Dermis microvascular lymphatic vessel endothelial cell (primary cell): ENCODE measurements at regions not wholly inside any gene's neighbourhood (a gene's known extent, or its start where the extent isn't known, plus 50 kb on each side); places are given as distances from the start of the nearest gene placed in this dataset.
"Not testable (repeated sequence)": the region's sequence is repeated elsewhere in the genome, so short reads cannot be mapped to it uniquely, and the experiment has no call there.

Experiments used
- DNase-seq, 2 donors: peaks; one replicate each; pipeline versions ENCODE4 v3.0.0 to v3.0.0-alpha.2; 2010; ENCODE audit warnings: low read depth in 2 of 2

- no peak for DNase-seq
These were observed 632.7 kb upstream of the PTCHD4 start for GRCh38 chr6:48743738-48744137.

- no peak for DNase-seq
These were observed 625.7 kb upstream of the PTCHD4 start for GRCh38 chr6:48736501-48737206.

- DNase-seq: no peak
These were observed 624.8 kb upstream of the PTCHD4 start for GRCh38 chr6:48735846-48736245.

- no peak for DNase-seq
These were observed 622.6 kb upstream of the PTCHD4 start for GRCh38 chr6:48733581-48733980.

- no peak for DNase-seq
These were observed 603.7 kb upstream of the PTCHD4 start for GRCh38 chr6:48714699-48715098.

GRCh38 chr6:48714250-48714649, 603.3 kb upstream of the PTCHD4 start:
- no peak for DNase-seq

GRCh38 chr6:48713612-48714011, 602.6 kb upstream of the PTCHD4 start:
- DNase-seq: no peak

GRCh38 chr6:48706310-48706709, 595.3 kb upstream of the PTCHD4 start:
- DNase-seq: no peak

- no peak for DNase-seq
These were observed 590.6 kb upstream of the PTCHD4 start for GRCh38 chr6:48701572-48701971.

- DNase-seq: no peak
These were observed 584.9 kb upstream of the PTCHD4 start for GRCh38 chr6:48695872-48696271.

GRCh38 chr6:48691420-48691819, 580.4 kb upstream of the PTCHD4 start:
- DNase-seq: no peak

- DNase-seq: no peak
These were observed 578.5 kb upstream of the PTCHD4 start for GRCh38 chr6:48689498-48689897.

- no peak for DNase-seq
These were observed 567.4 kb upstream of the PTCHD4 start for GRCh38 chr6:48678390-48678789.

GRCh38 chr6:48671505-48671904, 560.5 kb upstream of the PTCHD4 start:
- no peak for DNase-seq

GRCh38 chr6:48670546-48670945, 559.5 kb upstream of the PTCHD4 start:
- DNase-seq: no peak

- DNase-seq: no peak
These were observed 556.8 kb upstream of the PTCHD4 start for GRCh38 chr6:48667797-48668196.

GRCh38 chr6:48664826-48665225, 553.8 kb upstream of the PTCHD4 start:
- DNase-seq: no peak

GRCh38 chr6:48658915-48659314, 547.9 kb upstream of the PTCHD4 start:
- DNase-seq: no peak

GRCh38 chr6:48641544-48641943, 530.5 kb upstream of the PTCHD4 start:
- DNase-seq: no peak

- DNase-seq: not testable (repeated sequence)
These were observed 527.8 kb upstream of the PTCHD4 start for GRCh38 chr6:48638796-48639195.

- no peak for DNase-seq
These were observed 519.5 kb upstream of the PTCHD4 start for GRCh38 chr6:48630511-48630910.

- DNase-seq: no peak
These were observed 517.3 kb upstream of the PTCHD4 start for GRCh38 chr6:48628316-48628715.

GRCh38 chr6:48626421-48626820, 515.4 kb upstream of the PTCHD4 start:
- no peak for DNase-seq

- no peak for DNase-seq
These were observed 513.6 kb upstream of the PTCHD4 start for GRCh38 chr6:48624631-48625030.
